WTC11 (cell line): ENCODE measurements at regions not wholly inside any gene's neighbourhood (a gene's known extent, or its start where the extent isn't known, plus 50 kb on each side); places are given as distances from the start of the nearest gene placed in this dataset.

Experiments used
- ATAC-seq: fragments of 200-7000 bp; cut with Tn5 transposase; 2 replicates; pipeline ENCODE4 v1.10.0; 2021; ENCODE audit warnings: mild to moderate bottlenecking, moderate library complexity
- CTCF ChIA-PET: fragments of 300-600 bp; sonication (Branson Sonifier 250); formaldehyde crosslinking; loops from one replicate; lab custom pipeline; 2021; ENCODE audit warnings: antibody characterized with exemption; lab: Charles Lee
- POLR2A ChIA-PET: fragments of 350-600 bp; sonication (Branson Sonifier 250); formaldehyde crosslinking; loops from one replicate; lab custom pipeline; 2021; ENCODE audit warnings: antibody characterized with exemption; lab: Charles Lee
- DNase-seq: peaks from one replicate; pipeline ENCODE4 v3.0.0; 2021; ENCODE audit warnings: low spot score
- H3K27ac Mint-ChIP-seq: 2 replicates; pipeline ENCODE4 v1.8.0; 2021; ENCODE audit warnings: mixed read lengths
- H3K27me3 Mint-ChIP-seq: 2 replicates; pipeline ENCODE4 v1.8.0; 2021; ENCODE audit warnings: low read depth, mild to moderate bottlenecking, moderate library complexity, mixed read lengths
- H3K36me3 Mint-ChIP-seq: 2 replicates; pipeline ENCODE4 v1.8.0; 2021; ENCODE audit warnings: mixed read lengths
- H3K4me1 Mint-ChIP-seq: 2 replicates; pipeline ENCODE4 v1.8.0; 2022; ENCODE audit warnings: mixed read lengths
- H3K4me3 Mint-ChIP-seq: 2 replicates; pipeline ENCODE4 v1.8.0; 2021; ENCODE audit warnings: mild to moderate bottlenecking, moderate library complexity, mixed read lengths
- H3K9me3 Mint-ChIP-seq: 2 replicates; pipeline ENCODE4 v1.8.0; 2021; ENCODE audit warnings: mixed read lengths
- ATF1 ChIP-seq: sonication (generic); formaldehyde crosslinking; IDR thresholded peaks from 2 replicates; pipeline ENCODE4 v1.8.1; 2023; ENCODE audit warnings: mild to moderate bottlenecking, moderate library complexity, missing genetic modification reagents
- ELF4 ChIP-seq: sonication (generic); formaldehyde crosslinking; IDR thresholded peaks from 2 replicates; pipeline ENCODE4 v1.8.1; 2022; ENCODE audit warnings: low read depth, mild to moderate bottlenecking, moderate library complexity, missing genetic modification reagents
- GABPB1 ChIP-seq: sonication (generic); formaldehyde crosslinking; IDR thresholded peaks from 2 replicates; pipeline ENCODE4 v1.8.1; 2023; ENCODE audit warnings: mild to moderate bottlenecking, missing genetic modification reagents
- GRHL2 ChIP-seq: fragments of 250-450 bp; sonication (Bioruptor Pico); IDR thresholded peaks from 2 replicates; pipeline ENCODE4 v1.8.0; 2022; ENCODE audit warnings: mild to moderate bottlenecking, moderate library complexity; ENCODE audit not compliant: insufficient replicate concordance, severe bottlenecking
- IRF2 ChIP-seq: sonication (generic); formaldehyde crosslinking; IDR thresholded peaks from 2 replicates; pipeline ENCODE4 v1.8.0; 2022; ENCODE audit warnings: low read depth, missing genetic modification reagents, borderline replicate concordance
- NFATC4 ChIP-seq: fragments of 250-450 bp; sonication (Bioruptor Pico); IDR thresholded peaks from 2 replicates; pipeline ENCODE4 v1.9.0; 2021; ENCODE audit warnings: mild to moderate bottlenecking
- NR1H2 ChIP-seq: sonication (generic); formaldehyde crosslinking; IDR thresholded peaks from 2 replicates; pipeline ENCODE4 v1.9.0; 2021; ENCODE audit warnings: mild to moderate bottlenecking, moderate library complexity, missing genetic modification reagents
- NR3C1 ChIP-seq: sonication (generic); formaldehyde crosslinking; conservative IDR thresholded peaks from 2 replicates; pipeline ENCODE4 v1.8.1; 2023; ENCODE audit warnings: low read depth, mild to moderate bottlenecking, missing genetic modification reagents
- PRRX2 ChIP-seq: fragments of 250-450 bp; sonication (Bioruptor Pico); IDR thresholded peaks from 2 replicates; pipeline ENCODE4 v1.8.0; 2021; ENCODE audit warnings: mild to moderate bottlenecking
- SMAD3 ChIP-seq: sonication (generic); formaldehyde crosslinking; IDR thresholded peaks from 2 replicates; pipeline ENCODE4 v1.8.0; 2022; ENCODE audit warnings: missing genetic modification reagents, mild to moderate bottlenecking, borderline replicate concordance
- SP1 ChIP-seq: sonication (generic); formaldehyde crosslinking; conservative IDR thresholded peaks from 2 replicates; pipeline ENCODE4 v1.8.1; 2022; ENCODE audit warnings: missing genetic modification reagents
- TCF7 ChIP-seq: sonication (generic); formaldehyde crosslinking; IDR thresholded peaks from 2 replicates; pipeline ENCODE4 v1.8.0; 2022; ENCODE audit warnings: mild to moderate bottlenecking, low read depth, missing genetic modification reagents, moderate library complexity
- TEAD1 ChIP-seq: sonication (generic); formaldehyde crosslinking; IDR thresholded peaks from 2 replicates; pipeline ENCODE4 v1.8.0; 2022; ENCODE audit warnings: mild to moderate bottlenecking, missing genetic modification reagents
- ZNF232 ChIP-seq: sonication (generic); formaldehyde crosslinking; IDR thresholded peaks from 2 replicates; pipeline ENCODE4 v1.8.0; 2022; ENCODE audit warnings: mild to moderate bottlenecking, missing genetic modification reagents
- ZNF396 ChIP-seq: fragments of 250-450 bp; sonication (Bioruptor Pico); IDR thresholded peaks from 2 replicates; pipeline ENCODE4 v1.8.0; 2021; ENCODE audit warnings: mild to moderate bottlenecking, moderate library complexity, borderline replicate concordance
- TF ChIP-seq, protein P1 (sequence below): sonication (generic); formaldehyde crosslinking; IDR thresholded peaks from 2 replicates; pipeline ENCODE4 v1.8.1; 2022; ENCODE audit warnings: low read depth, mild to moderate bottlenecking, moderate library complexity, missing genetic modification reagents, borderline replicate concordance
- TF ChIP-seq, protein P2 (sequence below): fragments of 250-450 bp; sonication (Bioruptor Pico); IDR thresholded peaks from 2 replicates; pipeline ENCODE4 v1.8.0; 2021; ENCODE audit warnings: mild to moderate bottlenecking
- TF ChIP-seq, protein P3 (sequence below): sonication (generic); formaldehyde crosslinking; IDR thresholded peaks from 2 replicates; pipeline ENCODE4 v1.8.0; 2022; ENCODE audit warnings: mild to moderate bottlenecking, missing genetic modification reagents
- TF ChIP-seq, protein P4 (sequence below): sonication (generic); formaldehyde crosslinking; IDR thresholded peaks from 2 replicates; pipeline ENCODE4 v1.8.1; 2022; ENCODE audit warnings: mild to moderate bottlenecking, moderate library complexity, missing genetic modification reagents
- TF ChIP-seq, protein P5 (sequence below): sonication (generic); formaldehyde crosslinking; IDR thresholded peaks from 2 replicates; pipeline ENCODE4 v1.8.0; 2022; ENCODE audit warnings: missing genetic modification reagents
- TF ChIP-seq, protein P6 (sequence below): sonication (generic); formaldehyde crosslinking; IDR thresholded peaks from 2 replicates; pipeline ENCODE4 v1.8.1; 2022; ENCODE audit warnings: low read depth, missing genetic modification reagents, borderline replicate concordance
- TF ChIP-seq, protein P7 (sequence below): sonication (generic); formaldehyde crosslinking; conservative IDR thresholded peaks from 2 replicates; pipeline ENCODE4 v1.8.1; 2022; ENCODE audit warnings: mild to moderate bottlenecking, missing genetic modification reagents

DNA sequence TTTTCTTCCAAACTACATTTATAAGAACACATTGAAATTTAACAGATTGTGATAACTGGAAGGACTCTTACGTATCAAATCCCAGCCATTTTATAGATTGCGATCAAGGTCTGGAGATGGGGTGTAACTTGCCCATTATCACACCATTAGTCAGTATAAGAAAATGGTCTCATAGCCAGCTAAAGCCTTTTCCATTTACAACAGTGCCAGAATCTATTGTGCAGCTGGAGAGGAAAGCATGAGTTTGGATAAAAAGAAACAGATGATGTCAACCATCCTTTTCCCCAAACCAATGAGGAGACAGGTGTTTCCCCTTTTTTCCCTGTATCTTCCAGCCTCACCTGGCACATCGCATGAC, 658.8 kb downstream of the ACTL7B start:
- ChIA-PET CTCF (no interaction called here), POLR2A (no interaction called here)
- Mint-ChIP-seq H3K27ac (no peak overlapping the region), H3K27me3 (no peaks in the 10 kb centered on the region), H3K9me3 (peaks cover 20% of the 10 kb centered on the region), H3K4me1 (no peaks in the 10 kb centered on the region), H3K36me3 (no peaks in the 10 kb centered on the region), H3K4me3 (no peak overlapping the region)
- TF ChIP-seq GRHL2 (CRISPR knock-in tag), result no peak
- TF ChIP-seq, protein P1, sequence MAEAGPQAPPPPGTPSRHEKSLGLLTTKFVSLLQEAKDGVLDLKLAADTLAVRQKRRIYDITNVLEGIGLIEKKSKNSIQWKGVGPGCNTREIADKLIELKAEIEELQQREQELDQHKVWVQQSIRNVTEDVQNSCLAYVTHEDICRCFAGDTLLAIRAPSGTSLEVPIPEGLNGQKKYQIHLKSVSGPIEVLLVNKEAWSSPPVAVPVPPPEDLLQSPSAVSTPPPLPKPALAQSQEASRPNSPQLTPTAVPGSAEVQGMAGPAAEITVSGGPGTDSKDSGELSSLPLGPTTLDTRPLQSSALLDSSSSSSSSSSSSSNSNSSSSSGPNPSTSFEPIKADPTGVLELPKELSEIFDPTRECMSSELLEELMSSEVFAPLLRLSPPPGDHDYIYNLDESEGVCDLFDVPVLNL (CRISPR knock-in tag), result no peak
- no peak for TF ChIP-seq SP1
- TF ChIP-seq ATF1, result no peak
- no peak for TF ChIP-seq TEAD1 (CRISPR knock-in tag)
- TF ChIP-seq PRRX2 (CRISPR knock-in tag), result no peak
- no peak for TF ChIP-seq GABPB1 (CRISPR knock-in tag)
- no peak for TF ChIP-seq ELF4 (CRISPR knock-in tag)
- TF ChIP-seq, protein P2, sequence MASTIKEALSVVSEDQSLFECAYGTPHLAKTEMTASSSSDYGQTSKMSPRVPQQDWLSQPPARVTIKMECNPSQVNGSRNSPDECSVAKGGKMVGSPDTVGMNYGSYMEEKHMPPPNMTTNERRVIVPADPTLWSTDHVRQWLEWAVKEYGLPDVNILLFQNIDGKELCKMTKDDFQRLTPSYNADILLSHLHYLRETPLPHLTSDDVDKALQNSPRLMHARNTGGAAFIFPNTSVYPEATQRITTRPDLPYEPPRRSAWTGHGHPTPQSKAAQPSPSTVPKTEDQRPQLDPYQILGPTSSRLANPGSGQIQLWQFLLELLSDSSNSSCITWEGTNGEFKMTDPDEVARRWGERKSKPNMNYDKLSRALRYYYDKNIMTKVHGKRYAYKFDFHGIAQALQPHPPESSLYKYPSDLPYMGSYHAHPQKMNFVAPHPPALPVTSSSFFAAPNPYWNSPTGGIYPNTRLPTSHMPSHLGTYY, result no peak
- no peak for TF ChIP-seq SMAD3 (CRISPR knock-in tag)
- no peak for TF ChIP-seq NFATC4 (CRISPR knock-in tag)
- TF ChIP-seq ZNF396 (CRISPR knock-in tag), result no peak
- TF ChIP-seq TCF7 (CRISPR knock-in tag), result no peak
- no peak for TF ChIP-seq NR3C1 (CRISPR knock-in tag)
- TF ChIP-seq, protein P3, sequence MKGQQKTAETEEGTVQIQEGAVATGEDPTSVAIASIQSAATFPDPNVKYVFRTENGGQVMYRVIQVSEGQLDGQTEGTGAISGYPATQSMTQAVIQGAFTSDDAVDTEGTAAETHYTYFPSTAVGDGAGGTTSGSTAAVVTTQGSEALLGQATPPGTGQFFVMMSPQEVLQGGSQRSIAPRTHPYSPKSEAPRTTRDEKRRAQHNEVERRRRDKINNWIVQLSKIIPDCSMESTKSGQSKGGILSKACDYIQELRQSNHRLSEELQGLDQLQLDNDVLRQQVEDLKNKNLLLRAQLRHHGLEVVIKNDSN, result no peak
- TF ChIP-seq, protein P4, sequence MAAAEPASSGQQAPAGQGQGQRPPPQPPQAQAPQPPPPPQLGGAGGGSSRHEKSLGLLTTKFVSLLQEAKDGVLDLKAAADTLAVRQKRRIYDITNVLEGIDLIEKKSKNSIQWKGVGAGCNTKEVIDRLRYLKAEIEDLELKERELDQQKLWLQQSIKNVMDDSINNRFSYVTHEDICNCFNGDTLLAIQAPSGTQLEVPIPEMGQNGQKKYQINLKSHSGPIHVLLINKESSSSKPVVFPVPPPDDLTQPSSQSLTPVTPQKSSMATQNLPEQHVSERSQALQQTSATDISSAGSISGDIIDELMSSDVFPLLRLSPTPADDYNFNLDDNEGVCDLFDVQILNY (CRISPR knock-in tag), result no peak
- TF ChIP-seq NR1H2 (CRISPR knock-in tag), result no peak
- ATAC-seq (no peak), DNase-seq (no peak)

DNA sequence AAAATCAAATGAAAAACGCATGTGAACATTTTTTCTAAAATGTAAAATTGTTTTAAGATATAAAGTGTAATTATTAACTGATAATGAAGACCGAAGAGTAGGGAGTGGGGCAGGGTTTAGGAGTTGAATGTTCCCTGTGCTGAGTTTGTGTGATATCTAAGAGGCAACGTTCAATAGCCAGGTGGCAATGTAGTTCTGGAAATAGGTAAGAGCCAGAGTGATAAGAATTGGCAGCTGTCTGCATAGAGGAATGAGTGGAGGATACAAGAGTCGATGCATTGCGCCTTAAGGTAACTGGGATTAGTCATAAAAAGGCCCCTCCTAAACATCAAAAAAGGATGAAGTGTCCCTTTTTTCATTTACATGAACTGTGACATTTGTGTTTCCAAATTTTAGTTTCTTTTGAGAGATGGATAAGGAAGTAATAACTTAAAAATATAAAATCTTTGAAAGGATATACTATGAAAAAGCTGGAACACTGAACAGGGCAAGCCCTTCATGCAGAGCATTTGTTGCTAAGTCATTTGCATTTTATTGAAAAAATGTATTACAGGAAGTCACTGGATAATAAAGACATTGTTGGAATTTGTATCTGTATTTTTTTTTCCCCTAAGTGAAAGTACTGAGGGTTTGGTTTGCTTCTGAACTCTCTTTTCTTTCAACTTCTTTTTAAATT, 659.3 kb downstream of the ACTL7B start:
- H3K27ac Mint-ChIP-seq, result no peak overlapping the region
- POLR2A ChIA-PET, result no interaction called here
- no peak for ATAC-seq
- no peak for TF ChIP-seq IRF2
- no peak for TF ChIP-seq ZNF396 (CRISPR knock-in tag)
- TF ChIP-seq, protein P5, sequence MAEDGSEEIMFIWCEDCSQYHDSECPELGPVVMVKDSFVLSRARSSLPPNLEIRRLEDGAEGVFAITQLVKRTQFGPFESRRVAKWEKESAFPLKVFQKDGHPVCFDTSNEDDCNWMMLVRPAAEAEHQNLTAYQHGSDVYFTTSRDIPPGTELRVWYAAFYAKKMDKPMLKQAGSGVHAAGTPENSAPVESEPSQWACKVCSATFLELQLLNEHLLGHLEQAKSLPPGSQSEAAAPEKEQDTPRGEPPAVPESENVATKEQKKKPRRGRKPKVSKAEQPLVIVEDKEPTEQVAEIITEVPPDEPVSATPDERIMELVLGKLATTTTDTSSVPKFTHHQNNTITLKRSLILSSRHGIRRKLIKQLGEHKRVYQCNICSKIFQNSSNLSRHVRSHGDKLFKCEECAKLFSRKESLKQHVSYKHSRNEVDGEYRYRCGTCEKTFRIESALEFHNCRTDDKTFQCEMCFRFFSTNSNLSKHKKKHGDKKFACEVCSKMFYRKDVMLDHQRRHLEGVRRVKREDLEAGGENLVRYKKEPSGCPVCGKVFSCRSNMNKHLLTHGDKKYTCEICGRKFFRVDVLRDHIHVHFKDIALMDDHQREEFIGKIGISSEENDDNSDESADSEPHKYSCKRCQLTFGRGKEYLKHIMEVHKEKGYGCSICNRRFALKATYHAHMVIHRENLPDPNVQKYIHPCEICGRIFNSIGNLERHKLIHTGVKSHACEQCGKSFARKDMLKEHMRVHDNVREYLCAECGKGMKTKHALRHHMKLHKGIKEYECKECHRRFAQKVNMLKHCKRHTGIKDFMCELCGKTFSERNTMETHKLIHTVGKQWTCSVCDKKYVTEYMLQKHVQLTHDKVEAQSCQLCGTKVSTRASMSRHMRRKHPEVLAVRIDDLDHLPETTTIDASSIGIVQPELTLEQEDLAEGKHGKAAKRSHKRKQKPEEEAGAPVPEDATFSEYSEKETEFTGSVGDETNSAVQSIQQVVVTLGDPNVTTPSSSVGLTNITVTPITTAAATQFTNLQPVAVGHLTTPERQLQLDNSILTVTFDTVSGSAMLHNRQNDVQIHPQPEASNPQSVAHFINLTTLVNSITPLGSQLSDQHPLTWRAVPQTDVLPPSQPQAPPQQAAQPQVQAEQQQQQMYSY (CRISPR knock-in tag), result no peak
- TF ChIP-seq, protein P4 (CRISPR knock-in tag), result no peak
- TF ChIP-seq, protein P1 (CRISPR knock-in tag), result no peak
- TF ChIP-seq ZNF232 (CRISPR knock-in tag), result no peak
- TF ChIP-seq, protein P6, sequence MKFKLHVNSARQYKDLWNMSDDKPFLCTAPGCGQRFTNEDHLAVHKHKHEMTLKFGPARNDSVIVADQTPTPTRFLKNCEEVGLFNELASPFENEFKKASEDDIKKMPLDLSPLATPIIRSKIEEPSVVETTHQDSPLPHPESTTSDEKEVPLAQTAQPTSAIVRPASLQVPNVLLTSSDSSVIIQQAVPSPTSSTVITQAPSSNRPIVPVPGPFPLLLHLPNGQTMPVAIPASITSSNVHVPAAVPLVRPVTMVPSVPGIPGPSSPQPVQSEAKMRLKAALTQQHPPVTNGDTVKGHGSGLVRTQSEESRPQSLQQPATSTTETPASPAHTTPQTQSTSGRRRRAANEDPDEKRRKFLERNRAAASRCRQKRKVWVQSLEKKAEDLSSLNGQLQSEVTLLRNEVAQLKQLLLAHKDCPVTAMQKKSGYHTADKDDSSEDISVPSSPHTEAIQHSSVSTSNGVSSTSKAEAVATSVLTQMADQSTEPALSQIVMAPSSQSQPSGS, result no peak
- TF ChIP-seq, protein P7, sequence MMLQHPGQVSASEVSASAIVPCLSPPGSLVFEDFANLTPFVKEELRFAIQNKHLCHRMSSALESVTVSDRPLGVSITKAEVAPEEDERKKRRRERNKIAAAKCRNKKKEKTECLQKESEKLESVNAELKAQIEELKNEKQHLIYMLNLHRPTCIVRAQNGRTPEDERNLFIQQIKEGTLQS, result no peak

More for the DNA sequence above, 659.3 kb downstream of the ACTL7B start:
- CTCF ChIA-PET, result no interaction called here
- Mint-ChIP-seq H3K36me3 (no peaks in the 10 kb centered on the region), H3K4me1 (no peaks in the 10 kb centered on the region), H3K27me3 (no peaks in the 10 kb centered on the region), H3K9me3 (peaks cover 15% of the 10 kb centered on the region), H3K4me3 (no peak overlapping the region)
- no peak for DNase-seq
